ENCODE measurements at regions not wholly inside any gene's neighbourhood (a gene's known extent, or its start where the extent isn't known, plus 50 kb on each side); places are given as distances from the start of the nearest gene placed in this dataset.

DNA sequence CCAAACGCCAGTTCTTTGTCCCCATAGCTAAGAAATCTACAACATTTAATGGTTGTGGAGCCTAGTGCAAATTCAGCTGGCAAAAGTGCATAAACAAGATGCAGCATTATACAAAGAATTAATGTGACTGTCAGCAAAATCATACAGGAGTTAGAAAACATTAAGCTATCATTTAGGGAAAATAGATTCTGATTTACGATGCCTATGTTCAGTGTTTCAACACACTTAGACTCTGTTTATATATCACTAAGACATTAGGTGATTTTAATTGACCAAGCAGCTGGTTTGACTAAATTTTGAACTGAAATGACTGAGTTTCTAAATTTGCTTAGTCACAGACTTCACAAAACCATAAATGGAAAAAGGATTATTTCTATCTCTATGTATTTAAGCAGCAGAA is 1076.8 kb downstream of the TBL1XR1 start:
- Histone ChIP-seq H4K91ac (ENCODE audit: insufficient read length, low read depth, low read length) (no peak overlapping the region), H3K27me3 (ENCODE audit: insufficient read depth, low read length) (no peaks in the 10 kb centered on the region), H2BK120ac (ENCODE audit: low read depth, low read length, poor library complexity, severe bottlenecking) (no peak overlapping the region), H2BK5ac (ENCODE audit: insufficient read length, low read length) (no peak overlapping the region), H3K4me2 (ENCODE audit: insufficient read depth, insufficient read length, low read length) (no peak overlapping the region), H3K4me1 (ENCODE audit: insufficient read depth, low read length) (no peaks in the 10 kb centered on the region), H2AFZ (ENCODE audit: low read length) (no peak overlapping the region), H4K20me1 (ENCODE audit: control insufficient read depth, insufficient read depth, insufficient read length) (no peaks in the 10 kb centered on the region), H3K23ac (ENCODE audit: insufficient read length, low read depth, low read length) (no peak overlapping the region), H2BK15ac (ENCODE audit: low read depth, low read length) (no peak overlapping the region), H3K14ac (ENCODE audit: insufficient read depth, low read length) (no peak overlapping the region), H3K18ac (ENCODE audit: insufficient read length, low read depth, low read length) (no peak overlapping the region), H3K9ac (ENCODE audit: extremely low read depth, insufficient read length, low read length) (no peak overlapping the region), H3K23me2 (ENCODE audit: insufficient read length, low read depth, low read length, poor library complexity, severe bottlenecking) (no peaks in the 10 kb centered on the region), H3K9me3 (ENCODE audit: control insufficient read depth, low read depth, low read length) (no peaks in the 10 kb centered on the region), H3K4ac (ENCODE audit: low read depth, low read length) (no peak overlapping the region), H3K56ac (ENCODE audit: insufficient read length, low read depth, low read length) (no peak overlapping the region), H3K27ac (ENCODE audit: insufficient read length, low read depth, low read length) (no peak overlapping the region), H3T11ph (ENCODE audit: low read length) (no peak overlapping the region), H3K79me1 (ENCODE audit: insufficient read depth, low read depth, low read length, poor library complexity, severe bottlenecking) (no peaks in the 10 kb centered on the region), H2BK12ac (ENCODE audit: insufficient read length, low read depth, low read length) (no peak overlapping the region), H4K5ac (ENCODE audit: insufficient read length, low read depth, low read length) (no peak overlapping the region), H3K79me2 (ENCODE audit: insufficient read depth, low read length) (no peaks in the 10 kb centered on the region), H2BK20ac (ENCODE audit: low read depth, low read length, poor library complexity, severe bottlenecking) (no peak overlapping the region), H4K8ac (replicated peaks; ENCODE audit: insufficient read length, low read depth, low read length) (no peak overlapping the region), H2AK5ac (ENCODE audit: insufficient read length, low read length) (no peak overlapping the region)
- no CpG with 5 or more reads among the region's 2 CpGs for WGBS (ENCODE audit: extremely low coverage, insufficient read length, low lambda C conversion rate)
- no peaks in the 10 kb centered on the region for H3K4me1 Mint-ChIP-seq
- no peak overlapping the region for H3K4me3 Mint-ChIP-seq
- H3K36me3 Mint-ChIP-seq (ENCODE audit: insufficient read depth in 1 of 3, low read depth in 3 of 3), result peaks cover 0 to 7% (median 0%) of the 10 kb centered on the region in 3 experiments; a peak in 2 of 7 replicates
- peaks cover 1 to 2% of the 10 kb centered on the region in 2 experiments; a peak in 4 of 5 replicates for H3K9me3 Mint-ChIP-seq
- TF ChIP-seq, protein P1, sequence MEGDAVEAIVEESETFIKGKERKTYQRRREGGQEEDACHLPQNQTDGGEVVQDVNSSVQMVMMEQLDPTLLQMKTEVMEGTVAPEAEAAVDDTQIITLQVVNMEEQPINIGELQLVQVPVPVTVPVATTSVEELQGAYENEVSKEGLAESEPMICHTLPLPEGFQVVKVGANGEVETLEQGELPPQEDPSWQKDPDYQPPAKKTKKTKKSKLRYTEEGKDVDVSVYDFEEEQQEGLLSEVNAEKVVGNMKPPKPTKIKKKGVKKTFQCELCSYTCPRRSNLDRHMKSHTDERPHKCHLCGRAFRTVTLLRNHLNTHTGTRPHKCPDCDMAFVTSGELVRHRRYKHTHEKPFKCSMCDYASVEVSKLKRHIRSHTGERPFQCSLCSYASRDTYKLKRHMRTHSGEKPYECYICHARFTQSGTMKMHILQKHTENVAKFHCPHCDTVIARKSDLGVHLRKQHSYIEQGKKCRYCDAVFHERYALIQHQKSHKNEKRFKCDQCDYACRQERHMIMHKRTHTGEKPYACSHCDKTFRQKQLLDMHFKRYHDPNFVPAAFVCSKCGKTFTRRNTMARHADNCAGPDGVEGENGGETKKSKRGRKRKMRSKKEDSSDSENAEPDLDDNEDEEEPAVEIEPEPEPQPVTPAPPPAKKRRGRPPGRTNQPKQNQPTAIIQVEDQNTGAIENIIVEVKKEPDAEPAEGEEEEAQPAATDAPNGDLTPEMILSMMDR (conservative IDR thresholded peaks at IDR 0.05), result no peak
- H3K27ac Mint-ChIP-seq, result no peak overlapping the region
- no peaks in the 10 kb centered on the region; the same call in 1 of the 2 replicates for H3K27me3 Mint-ChIP-seq (ENCODE audit: low read depth)
- no peak for DNase-seq

Data from H9 (cell line).